NCI-H524 (cell line): ENCODE measurements at regions not wholly inside any gene's neighbourhood (a gene's known extent, or its start where the extent isn't known, plus 50 kb on each side); places are given as distances from the start of the nearest gene placed in this dataset.

Experiments
- DNase-seq, 2 experiments: peaks; one replicate each; lab custom pipeline; 2025; lab: John Stamatoyannopoulos, UW

DNA sequence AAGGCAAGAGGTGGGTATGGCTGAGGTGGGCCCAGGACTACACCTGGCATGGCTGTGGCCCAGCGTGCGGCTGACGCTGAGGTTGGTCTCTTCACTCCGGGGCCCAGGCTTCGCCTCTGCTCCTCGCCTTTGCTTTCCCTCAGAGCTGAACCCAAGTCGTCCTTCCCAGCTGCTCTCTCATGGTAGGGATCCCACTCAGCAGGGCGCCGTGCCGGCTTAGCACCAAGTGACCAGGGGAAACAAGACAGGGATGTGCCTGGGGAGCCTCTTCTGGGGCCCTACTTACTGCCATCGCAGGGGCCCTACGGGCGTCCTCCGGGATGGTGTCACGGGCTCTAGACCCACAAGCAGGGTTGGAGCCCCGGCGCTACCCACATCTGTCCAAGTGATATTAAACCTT is 138.1 kb upstream of the ALKAL2 start:
- DNase-seq = no peak

DNA sequence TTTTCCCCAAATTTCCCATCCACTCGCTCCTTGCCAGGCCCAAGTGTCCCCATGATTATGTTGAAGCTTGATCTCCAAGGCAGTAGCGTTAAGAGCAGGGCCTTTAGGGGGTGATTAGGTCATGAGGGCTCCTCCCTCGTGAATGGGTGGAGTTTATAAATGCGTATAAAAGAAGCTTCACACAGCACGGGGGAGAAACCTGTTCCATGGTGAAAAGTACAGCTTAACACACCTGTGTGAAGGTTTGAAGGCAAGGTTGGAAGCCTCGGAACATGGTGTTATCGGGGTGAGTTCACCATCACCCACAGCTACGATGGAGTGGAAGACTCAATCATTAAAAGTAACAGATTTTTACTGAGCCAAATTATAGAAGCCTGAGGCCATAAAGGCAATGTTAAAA is 137.4 kb upstream of the ALKAL2 start:
- DNase-seq = no peak

DNA sequence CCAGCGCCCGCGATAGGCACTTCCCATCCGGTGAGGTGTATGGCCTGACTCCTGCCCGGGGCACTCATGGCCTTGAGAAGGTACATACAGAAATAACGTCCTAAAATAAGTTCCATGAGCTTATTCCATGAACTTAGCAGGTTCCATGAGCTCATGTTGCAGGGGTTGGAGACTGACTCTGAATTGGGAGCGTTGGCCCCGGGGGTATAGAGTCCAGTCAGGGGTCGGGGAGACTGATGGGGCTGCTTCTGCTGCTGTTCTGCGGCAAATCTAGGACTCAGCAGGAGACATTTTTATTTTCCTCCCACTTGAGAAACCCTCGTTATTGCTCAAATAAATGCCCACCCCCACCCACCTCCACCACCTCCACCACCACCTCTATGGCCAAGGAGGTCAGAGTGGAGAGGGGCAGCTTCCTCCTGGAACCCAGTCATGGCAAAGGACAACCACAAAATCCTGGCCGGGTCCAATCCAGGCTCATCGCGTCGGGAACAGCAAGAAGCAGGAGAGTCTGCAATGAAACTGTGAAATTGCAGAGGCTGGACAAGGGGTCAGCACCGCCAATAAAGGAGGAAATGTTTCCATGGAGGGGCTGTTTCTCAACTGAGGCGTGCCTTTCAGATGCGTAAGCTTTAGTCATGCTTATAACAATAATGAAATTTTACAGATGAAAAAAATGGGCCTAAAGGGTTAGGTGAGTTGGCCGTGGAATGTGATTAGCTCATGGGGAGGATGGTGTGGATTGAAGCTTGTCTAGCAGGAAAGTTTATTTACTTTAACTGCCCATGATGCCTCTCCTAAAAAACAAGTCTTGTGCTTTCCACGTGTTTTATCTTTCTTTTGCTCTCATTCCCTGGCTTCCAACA is 136.6 kb upstream of the ALKAL2 start:
- no peak for DNase-seq

DNA sequence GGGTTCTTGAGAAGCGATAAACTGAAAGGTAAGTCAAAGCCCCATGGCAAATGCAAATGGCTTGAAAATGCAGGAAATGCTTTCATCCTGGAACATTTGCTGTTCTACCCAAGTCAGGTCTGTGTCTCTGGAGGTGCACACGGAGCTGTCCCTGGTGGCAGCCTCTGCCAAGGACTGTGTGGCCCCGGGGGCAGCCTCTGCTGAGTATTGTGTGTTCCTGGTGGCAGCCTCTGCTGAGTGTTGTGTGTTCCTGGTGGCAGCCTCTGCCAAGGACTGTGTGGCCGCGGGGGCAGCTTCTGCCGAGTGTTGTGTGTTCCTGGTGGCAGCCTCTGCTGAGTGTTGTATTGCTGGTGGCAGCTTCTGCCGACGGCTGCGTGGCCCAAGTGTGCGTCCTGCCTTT is 135.6 kb upstream of the ALKAL2 start:
- DNase-seq = no peak

DNA sequence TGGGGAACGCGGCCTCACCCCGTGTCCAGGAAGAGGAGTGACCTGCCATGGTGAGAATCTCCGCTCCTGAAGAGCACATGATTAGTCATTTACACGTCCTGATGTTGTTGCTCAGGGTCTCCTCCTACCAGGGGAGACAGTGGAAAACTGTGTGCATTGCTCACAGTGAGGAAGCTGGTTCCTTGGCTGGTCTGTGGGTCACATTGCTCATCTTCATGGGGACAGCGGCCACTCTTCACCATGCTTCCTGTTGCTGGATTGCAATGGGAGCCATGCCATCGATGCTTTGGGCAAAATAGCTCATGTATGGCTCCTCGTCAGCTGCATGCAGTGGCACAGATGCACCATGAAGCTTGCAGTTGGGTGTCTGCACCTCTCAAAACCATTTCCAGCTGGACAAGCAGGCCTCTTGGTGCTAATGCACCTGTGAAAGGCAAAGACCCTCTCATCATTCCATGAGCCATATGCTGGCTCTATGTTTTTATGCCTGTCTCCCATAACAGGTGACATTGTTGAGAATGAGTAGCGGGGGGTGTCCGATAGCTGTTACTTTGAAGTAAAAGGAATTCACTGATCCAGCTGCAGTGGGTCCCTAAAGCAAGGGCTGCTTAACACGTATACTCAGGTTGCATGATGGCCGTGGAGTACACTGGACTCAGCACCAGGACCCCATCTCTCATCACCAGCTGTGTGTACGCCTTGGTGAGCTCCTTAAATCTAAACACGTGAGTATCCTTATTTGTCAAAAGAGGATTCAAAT is 135.0 kb upstream of the ALKAL2 start:
- DNase-seq = no peak

DNA sequence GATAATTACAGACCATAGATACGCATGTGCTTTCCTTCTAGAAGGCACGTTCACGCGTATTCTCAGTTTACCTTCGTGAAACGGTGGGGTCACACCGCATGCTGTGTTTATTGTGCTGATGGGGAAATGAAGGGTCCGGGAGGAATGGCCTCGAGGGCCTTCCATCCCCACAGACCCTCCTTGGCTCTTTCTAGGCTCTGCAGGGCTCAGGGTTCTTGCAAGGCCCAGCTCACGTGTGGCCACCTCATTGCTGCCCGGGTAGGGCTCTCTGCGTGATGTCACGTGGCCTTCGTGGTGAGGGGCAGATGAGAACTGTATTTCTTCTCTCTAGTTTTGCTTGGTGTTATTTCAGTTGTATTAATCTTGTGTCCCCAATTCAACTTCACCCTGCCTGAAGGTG is 133.5 kb upstream of the ALKAL2 start:
- no peak for DNase-seq

DNA sequence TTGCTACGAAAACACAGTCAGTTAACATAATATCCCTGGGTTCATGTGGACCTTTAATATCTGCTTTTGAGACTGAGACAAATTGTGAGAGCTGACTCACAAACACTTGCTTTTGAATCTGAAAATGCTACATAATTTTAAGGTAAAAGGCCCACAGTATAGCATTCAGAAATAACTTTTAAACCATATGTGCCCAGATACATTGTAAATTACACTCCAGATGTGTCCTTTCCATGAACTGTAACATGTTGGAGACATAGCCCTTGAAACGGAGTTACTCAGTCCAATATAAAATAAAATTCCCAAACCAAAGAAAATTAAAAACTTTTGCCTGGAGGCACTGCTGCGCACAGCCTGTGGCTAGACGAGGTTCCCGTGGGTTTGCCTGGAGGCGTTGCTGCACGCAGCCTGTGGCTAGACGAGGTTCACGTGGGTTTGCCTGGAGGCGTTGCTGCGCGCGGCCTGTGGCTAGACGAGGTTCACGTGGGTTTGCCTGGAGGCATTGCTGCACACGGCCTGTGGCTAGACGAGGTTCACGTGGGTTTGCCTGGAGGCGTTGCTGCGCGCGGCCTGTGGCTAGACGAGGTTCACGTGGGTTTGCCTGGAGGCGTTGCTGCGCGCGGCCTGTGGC is 131.9 kb upstream of the ALKAL2 start:
- no peak for DNase-seq

DNA sequence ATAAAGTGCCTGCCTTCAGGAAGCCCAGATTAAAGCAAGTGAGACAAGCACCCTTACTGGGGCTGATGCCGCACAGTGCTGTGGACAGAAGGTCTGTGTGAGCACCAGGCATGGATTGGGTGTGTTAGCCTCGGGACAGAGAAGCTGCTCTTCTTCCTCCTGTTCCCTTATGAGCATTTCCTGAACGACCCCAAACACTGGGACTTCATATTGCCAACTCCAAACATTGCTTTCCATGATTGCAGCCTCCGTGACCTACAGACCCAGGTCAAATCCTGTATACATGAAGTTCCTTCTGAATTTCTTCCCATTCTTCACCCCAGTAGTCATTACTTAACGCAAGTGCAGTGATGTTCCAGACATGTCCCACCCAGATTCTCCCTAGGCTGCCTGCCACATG is 129.8 kb upstream of the ALKAL2 start:
- no peak for DNase-seq

DNA sequence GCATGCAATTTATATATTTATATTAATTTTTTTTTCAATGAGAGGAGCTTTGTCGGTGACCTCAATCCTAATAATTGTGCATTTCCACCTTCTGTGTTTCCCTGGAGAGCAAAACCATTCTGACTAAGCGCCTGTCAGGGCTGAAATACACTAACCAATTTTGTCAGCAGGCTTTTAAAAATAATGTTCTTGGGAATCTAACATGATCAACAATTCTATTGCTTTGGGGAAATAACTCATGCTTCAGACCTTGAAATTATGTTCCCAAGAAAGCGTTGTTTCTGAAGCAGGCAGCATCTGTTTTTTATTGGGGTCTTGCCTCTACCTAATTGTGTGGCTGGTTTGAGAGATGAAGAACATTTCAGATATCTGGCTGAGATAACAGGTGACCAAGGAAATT is 129.1 kb upstream of the ALKAL2 start:
- no peak for DNase-seq

DNA sequence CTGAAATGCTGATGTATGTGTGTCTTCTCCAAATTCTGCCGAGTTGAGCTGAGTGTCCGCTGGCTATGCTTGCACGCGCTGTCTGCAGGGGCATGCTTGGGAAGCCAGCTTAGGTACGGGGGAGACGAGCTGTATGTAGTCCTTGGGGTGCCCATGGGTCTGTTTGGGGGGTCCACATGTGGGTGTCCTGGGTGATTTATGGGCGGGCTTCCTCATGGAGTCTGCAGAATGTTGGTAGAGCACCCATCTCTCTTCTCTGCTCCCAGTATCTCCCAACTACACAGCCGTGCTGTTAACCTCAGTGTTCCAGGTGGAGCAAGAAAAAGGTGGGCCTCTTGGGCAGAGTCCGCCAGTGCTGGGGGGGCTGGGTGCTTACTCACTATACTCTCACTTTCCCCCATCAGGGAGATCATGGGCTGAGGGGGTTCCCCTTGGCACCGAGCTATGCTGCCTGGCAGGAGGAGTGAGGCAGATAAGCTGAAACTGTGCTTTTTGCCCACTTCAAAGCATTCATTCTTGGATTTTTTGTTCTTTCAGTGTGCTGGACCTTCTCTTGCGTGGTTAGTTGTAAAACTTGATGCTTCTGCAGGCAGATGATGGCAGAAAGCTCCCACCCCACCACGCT is 128.2 kb upstream of the ALKAL2 start:
- DNase-seq = no peak

DNA sequence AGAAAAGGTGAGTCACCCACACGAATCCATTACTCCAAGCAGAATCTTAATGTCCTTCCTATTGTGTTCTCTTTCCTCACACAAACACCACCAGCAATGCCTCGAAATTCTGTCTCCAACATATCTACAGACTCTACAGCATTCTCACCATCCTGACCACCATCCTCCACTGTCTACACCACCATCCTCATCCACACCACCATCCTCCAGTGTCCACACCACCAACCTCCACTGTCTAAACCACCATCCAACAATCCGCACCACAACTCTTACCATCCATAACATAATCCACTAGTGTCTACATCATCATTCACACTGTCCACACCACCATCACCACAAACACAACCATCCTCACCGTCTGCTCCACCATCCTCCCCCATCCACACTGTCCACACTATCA is 121.6 kb upstream of the ALKAL2 start:
- DNase-seq = no peak

DNA sequence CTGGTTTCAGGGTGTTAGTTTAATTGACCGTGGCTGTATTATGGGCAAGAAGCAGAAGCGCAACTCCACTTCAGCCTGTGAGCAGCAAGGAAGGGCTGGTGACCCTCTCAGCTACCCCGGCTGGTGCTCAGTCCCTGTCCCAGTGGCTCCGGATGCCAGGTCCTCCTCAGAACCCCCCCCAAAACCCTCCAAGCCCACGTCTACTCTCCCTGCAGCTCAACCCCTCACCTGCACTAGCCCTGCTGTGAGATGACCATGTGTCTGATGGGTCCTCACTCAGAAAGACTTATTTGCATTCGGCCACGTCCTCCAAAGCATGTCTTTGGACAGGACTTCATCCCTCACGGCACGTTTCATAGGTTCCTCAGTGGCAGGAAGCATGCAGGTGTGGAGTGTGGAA is 119.7 kb upstream of the ALKAL2 start:
- DNase-seq = no peak

DNA sequence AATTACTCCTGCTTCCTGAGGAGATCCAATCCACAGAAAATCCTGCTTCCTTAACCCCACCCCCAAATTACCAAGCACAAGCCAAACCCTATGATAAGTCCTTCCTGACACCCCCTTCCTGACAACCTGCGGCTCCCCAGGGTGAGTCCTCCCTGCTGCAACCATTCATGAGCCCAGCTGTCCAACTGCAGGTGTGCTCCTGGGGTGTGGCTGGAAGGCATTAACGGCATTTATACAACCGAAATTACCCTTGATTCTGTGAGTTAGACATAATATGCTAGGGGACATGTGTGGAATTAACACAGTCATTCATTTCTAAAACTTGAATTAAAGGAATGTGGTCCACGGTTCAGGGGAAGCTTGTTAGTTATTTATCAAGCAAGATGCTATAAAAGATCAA is 119.0 kb upstream of the ALKAL2 start:
- no peak for DNase-seq

DNA sequence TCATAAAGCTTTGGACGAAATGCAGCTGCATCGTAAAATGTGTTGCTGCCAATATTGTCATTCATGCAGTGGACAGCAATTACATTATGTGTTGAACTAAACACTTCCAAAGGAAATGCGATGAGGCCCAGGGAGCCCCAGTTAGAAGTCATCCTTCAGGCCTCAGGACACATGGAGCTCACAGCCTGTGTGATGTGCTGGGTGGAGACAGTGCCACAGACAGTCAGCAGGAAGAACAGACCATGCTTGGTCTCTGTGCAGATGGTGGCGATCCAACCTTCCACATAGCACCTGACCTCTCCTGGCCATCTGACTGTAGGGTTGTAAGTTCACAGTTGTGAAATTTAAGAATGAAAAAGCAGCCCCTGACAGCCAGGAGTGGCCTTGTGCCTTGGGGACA is 118.3 kb upstream of the ALKAL2 start:
- DNase-seq = no peak

DNA sequence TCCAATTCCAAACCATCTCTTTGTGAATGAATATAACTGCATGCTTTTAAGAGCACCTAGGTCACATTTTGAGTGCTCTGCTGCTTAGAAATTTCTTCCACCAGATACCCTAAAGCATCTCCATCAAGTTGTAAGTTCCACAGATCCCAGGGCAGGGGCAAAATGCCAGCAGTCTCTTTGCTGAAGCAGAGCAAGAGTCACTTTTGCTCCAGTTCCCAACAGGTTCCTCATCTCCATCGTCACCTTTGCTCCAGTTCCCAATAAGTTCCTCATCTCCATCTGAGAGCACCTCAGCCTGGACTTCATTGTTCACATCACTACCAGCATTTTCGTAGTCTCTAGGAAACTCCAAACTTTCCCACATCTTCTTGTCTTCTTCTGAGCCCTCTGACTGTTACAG is 116.7 kb upstream of the ALKAL2 start:
- DNase-seq = no peak

DNA sequence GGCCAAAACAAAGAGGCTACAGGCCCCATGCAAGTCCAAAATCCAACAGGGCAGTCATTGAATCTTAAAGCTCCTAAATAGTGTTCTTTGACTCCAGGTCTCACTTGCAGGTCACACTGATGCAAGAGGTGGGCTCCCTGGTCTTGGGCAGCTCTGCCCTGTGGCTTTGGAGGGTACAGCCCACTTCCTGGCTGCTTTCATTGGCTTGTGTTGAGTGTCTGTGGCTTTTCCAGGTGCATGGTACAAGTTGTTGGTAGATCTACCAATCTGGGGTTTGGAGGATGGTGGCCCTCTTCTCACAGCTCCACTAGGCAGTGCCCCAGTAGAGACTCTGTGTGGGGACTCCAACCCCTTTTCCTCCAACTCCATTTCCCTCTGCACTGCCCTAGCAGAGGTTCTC is 115.8 kb upstream of the ALKAL2 start:
- no peak for DNase-seq

DNA sequence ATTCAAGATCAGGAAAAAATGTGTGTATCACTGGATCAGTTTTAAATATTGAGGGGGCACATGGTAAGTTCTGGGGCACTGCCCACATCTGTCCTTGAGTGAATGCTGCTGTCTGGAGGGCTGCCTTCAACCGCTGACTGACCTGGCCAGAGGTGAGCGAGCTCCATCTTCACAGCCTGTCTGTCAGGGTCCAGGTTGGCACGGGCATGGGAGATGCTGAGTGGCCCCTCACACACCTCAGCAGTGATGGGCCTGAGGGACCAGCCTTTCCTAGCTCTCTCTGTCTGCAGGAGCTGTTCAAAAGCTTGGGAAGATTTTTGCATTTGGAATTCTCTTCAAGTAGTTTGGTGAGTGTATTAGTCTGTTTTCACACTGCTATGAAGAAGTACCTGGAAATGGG is 114.8 kb upstream of the ALKAL2 start:
- DNase-seq = no peak

DNA sequence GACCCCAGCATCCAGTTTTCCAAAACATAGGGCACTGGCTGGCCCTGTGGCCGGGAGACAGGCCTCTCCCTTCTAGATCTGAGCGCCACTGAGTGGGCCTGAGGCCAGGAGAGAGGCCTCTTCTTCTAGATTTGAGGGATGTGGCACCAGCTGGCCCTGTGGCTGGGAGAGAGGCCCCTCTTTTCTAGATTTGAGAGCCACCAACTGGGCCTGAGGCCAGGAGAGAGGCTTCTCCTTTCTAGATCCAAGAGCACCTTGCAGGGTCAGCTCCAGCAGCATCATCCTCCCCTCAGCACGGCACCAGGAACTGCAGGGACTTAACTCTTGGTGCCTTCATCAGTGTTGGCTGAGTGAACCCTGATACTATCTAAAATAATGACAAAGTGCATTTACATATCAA is 114.3 kb upstream of the ALKAL2 start:
- no peak for DNase-seq

DNA sequence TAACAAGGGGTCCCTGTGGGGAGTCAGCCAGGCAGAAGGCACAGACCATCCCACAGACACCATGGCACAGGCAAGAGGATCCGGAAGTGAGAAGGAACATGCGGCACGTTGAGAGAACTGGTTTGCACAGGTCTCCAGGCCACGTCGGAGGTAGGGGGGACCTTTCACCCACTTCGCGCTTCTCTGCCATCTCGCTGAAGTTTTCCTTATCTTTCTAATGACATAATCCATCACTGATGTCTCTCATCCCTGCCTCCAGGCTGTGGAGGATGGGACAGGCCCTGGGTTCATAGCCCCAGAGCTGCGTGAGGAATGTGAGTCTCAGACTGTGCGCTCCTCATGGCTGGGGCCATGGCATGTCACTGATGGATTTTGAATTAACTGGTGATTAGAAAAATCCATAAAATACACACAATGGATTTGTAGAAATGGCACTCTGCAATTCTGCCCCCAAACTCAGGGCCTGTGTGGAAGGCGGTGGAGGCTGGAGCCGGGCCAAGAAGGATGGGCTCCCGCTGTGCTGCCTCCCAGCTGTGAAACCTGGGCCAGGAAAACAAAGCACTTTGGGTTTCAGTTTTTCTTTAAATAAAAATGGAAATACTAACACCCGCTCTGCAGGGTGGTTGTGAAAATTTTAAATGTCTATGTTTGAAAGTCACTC is 113.3 kb upstream of the ALKAL2 start:
- no peak for DNase-seq

DNA sequence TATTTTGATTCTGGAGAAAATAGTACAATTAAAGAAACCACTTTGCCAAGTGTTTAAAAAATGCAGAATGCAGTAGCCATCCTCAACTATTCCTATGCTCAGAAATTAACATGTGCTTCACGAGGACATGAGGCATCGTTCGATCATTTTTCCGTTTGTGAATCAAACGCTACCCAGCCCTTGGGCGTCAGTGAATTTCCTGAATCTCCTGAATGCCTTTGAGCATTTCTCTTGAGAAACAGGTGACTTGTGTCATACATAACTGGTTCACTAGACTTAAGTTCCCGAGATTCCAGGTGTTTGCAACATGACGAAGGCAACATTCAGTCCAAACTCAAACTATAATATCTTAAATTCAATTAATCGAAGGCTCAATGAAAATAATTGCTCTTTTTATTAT is 110.0 kb upstream of the ALKAL2 start:
- no peak for DNase-seq

DNA sequence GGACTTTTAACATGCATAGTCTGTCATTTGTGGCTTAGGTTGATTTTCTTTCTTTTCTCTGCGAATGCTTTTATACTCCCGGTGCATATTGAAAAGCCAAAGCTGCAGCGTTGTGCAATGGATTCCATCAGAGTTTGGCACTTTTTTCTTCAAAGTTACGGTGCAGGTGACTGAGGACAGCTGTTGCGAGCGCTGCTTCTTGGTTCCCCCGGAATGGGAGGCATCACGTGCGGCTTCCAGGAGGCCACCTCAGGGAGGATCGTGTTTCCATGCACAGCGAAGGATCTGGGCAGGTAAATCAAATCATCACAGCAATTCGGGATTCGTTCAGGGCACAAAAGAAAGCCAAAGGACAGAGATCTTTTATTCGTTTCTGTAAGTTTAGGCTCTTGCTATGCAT is 109.6 kb upstream of the ALKAL2 start:
- no peak for DNase-seq

DNA sequence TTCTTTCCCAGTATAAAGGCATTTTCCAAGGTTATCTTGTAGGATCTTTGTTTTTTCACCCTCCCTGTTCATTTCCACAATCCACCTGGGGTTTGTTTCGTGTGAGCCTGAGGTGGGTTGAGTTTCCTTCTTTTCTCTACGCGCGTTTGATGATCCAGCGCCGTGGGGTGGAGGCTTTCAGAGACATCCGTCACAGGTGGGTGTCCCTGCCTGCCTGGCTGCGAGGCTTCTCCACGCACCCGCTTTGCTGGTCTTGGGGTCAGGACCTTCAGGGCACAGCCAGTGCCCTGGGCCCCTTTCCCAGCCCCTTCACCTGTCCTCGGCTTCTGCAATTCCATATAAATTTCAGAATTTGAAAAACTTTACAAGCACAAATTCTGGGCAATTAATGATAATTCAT is 109.0 kb upstream of the ALKAL2 start:
- no peak for DNase-seq
